Psoas muscle (tissue), 7 donors: ENCODE measurements at regions not wholly inside any gene's neighbourhood (a gene's known extent, or its start where the extent isn't known, plus 50 kb on each side); places are given as distances from the start of the nearest gene placed in this dataset.

ENCODE experiments used
- ATAC-seq, 4 donors: fragments of 200-7000 bp; cut with Tn5 transposase; one replicate each; pipeline ENCODE4 v1.9.1; 2020; ENCODE audit warnings: moderate library complexity in 3 of 4, mild to moderate bottlenecking in 2 of 4
- DNase-seq, 2 donors: peaks; one replicate each; pipeline ENCODE4 v3.0.0-alpha.2; 2020
- H3K27ac ChIP-seq: fragments of 200-600 bp; one replicate; pipeline ENCODE4 v1.8.0; 2022
- H3K27me3 ChIP-seq, 3 donors: fragments of 200-600 bp in 1 of 3; one replicate each; pipeline versions ENCODE4 v1.6.1 to v1.8.0; 2013 to 2022; ENCODE audit warnings: low read length in 2 of 3, mild to moderate bottlenecking in 2 of 3, moderate library complexity in 1 of 3; ENCODE audit not compliant: insufficient read depth in 3 of 3
- H3K36me3 ChIP-seq, 2 donors: fragments of 200-600 bp in 1 of 2; one replicate each; pipeline versions ENCODE4 v1.6.1 to v1.8.0; 2013 to 2022; ENCODE audit warnings: low read depth in 1 of 2, mild to moderate bottlenecking in 1 of 2, moderate library complexity in 1 of 2; ENCODE audit not compliant: insufficient read depth in 1 of 2
- H3K4me1 ChIP-seq: fragments of 200-600 bp; one replicate; pipeline ENCODE4 v1.8.0; 2022
- H3K4me3 ChIP-seq: fragments of 200-600 bp; one replicate; pipeline ENCODE4 v1.8.0; 2022; ENCODE audit warnings: mild to moderate bottlenecking
- H3K9me3 ChIP-seq: fragments of 200-600 bp; one replicate; pipeline ENCODE4 v1.8.0; 2022
- CTCF ChIP-seq: fragments of 200-600 bp; IDR thresholded peaks from one replicate; pipeline ENCODE4 v1.8.0; 2022; ENCODE audit warnings: antibody characterized with exemption
- WGBS, 3 donors: extraction: QIAGEN DNeasy Blood & Tissue Kit; methylation state at CpG; one replicate each; pipeline versions ENCODE4 v1.1.6 to v1.1.7; 2013; 5-methylcytosine and 5-hydroxymethylcytosine counted together
- intact Hi-C, 2 donors: fragments of 100-400 bp; cut with DNase I; formaldehyde crosslinking; loops; one replicate each; pipeline versions ENCODE4 v1.11.0 to v1.14.2; 2022
- donor health status: healthy with polysubstance abuse.
- donor health status: DM: no; HTN: no; CAD: no; lungs with moderate emphysema.
- donor health status: Bipolar disorder and iron deficiency.
- donor health status: healthy.
- donor health status: DM: yes; HTN: yes; CAD: no.
- donor health status: DM: no; HTN: no; CAD: no.
- donor health status: DM: yes; HTN: yes; CAD: no.

DNA sequence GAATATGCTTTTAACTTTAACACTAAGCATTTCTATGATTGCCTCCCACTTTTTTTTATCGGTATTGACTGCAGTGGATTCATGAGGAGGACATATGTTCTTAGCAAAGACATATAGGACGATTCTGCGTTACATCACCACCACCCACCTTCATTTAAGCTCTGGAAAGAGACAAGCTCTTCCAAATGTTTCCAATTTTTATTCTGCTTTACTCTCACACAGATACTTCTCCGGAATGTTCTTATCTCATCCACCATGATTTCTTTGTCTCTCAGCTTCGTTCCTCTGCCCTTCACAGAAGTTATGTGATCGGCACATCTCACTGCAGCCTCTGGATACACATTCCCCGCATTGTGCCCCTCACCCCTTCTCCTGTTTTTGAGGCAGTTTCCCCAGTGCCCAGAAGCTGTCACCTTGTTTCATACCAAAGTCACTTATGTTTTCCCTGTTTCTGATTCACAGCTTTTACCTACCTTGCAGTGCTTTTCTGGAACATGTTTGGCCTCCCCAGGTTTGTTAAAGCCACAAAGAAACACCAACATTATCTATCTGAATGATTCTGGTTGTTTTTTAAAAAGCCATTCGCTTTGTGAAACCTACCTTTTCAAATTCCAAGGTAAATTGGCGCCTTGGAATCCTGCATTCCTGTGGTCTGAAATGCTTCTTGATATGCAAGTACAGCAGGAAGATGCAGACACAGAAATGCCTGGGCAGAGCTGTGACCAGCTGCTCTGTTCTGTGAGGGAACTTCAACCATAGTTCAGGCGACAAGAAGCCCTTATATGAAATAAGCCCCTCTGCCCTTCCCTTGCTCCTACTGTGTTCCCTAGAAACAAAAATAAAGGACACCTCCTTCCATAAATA is 1020.2 kb downstream of the TTLL7 start:
- intact Hi-C loops, result no loop called here
- H3K36me3 ChIP-seq, result no peaks in the 10 kb centered on the region
- H3K27ac ChIP-seq, result no peak overlapping the region
- no peaks in the 10 kb centered on the region for H3K27me3 ChIP-seq
- H3K4me3 ChIP-seq, result no peak overlapping the region
- TF ChIP-seq CTCF, result no peak
- no peaks in the 10 kb centered on the region for H3K4me1 ChIP-seq
- no peaks in the 10 kb centered on the region for H3K9me3 ChIP-seq
- ATAC-seq (no peak), DNase-seq (no peak)
- 78 to 88% (median 83%) methylated on average over 10 of the region's 10 CpGs for WGBS, 3 donors

DNA sequence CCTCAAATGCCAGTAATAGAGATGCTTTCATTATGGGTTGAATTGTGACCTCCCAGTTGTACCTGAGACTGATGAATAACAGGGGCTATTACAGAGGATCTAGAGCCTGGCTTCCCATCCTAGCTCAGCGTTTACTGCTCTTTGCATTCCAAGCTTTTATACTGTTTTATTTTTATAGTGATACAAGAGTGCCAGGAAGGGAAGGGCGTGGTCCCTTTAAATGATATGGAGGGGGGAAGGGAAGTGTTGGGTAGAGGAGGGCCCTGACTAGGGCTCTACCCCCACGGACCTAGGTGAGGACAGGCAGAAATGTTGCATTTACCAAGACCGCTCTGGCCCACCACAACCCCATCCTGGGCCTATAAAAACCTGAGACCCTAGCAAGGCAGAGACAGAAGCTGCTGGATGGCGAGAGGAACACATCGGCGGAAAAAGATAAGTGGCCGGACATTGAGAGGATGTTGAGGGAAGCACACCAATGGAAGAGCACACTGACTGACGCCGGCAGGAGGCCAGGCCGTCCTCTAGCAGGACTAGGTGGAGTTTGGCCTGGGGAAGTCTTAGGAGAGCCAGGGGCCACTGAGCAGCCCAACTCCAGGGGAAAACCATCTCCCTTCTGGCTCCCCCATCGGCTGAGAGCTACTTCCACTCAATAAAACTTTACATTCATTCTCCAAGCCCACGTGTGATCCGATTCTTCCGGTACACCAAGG is 1025.9 kb downstream of the TTLL7 start:
- Histone ChIP-seq H3K4me3 (no peak overlapping the region), H3K27ac (no peak overlapping the region), H3K9me3 (no peaks in the 10 kb centered on the region), H3K4me1 (no peaks in the 10 kb centered on the region), H3K36me3 (no peaks in the 10 kb centered on the region), H3K27me3 (no peaks in the 10 kb centered on the region)
- ATAC-seq (no peak), DNase-seq (no peak)
- intact Hi-C loops, result no loop called here
- no peak for TF ChIP-seq CTCF
- WGBS, 3 donors, result 87 to 92% (median 88%) methylated on average over 15 of the region's 15 CpGs

DNA sequence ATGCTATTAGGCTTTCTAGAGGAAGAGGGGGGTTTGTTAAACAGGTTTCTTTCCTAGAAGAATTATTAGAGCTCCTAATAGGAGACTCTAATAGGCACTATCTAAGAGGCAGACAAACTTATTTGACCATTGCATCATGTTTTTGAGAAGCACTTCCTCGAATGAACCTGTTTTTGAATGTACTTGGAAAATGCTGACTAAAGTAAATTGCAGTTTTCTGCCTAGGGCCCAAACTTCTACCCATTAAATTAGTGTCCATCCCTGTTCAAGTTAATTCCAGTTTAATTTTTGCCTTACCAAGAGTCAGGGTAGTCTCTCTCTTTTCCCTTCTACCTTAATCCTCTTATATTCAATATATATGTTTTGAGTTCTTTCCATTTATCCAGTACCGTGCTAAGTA is 1029.6 kb downstream of the TTLL7 start:
- 55 to 87% (median 86%) methylated on average over 2 of the region's 2 CpGs for WGBS, 3 donors
- Histone ChIP-seq H3K9me3 (no peaks in the 10 kb centered on the region), H3K27me3 (no peaks in the 10 kb centered on the region), H3K4me3 (no peak overlapping the region), H3K36me3 (no peaks in the 10 kb centered on the region), H3K4me1 (no peaks in the 10 kb centered on the region), H3K27ac (no peak overlapping the region)
- intact Hi-C loops, result no loop called here
- no peak for DNase-seq
- TF ChIP-seq CTCF, result no peak
- ATAC-seq, result no peak

GRCh38 chr1:82962658-82963057 is 1036.3 kb downstream of the TTLL7 start:
- DNase-seq (no peak), ATAC-seq (no peak)
- Histone ChIP-seq H3K4me1 (no peaks in the 10 kb centered on the region), H3K4me3 (no peak overlapping the region), H3K9me3 (no peaks in the 10 kb centered on the region), H3K27me3 (no peaks in the 10 kb centered on the region), H3K27ac (no peak overlapping the region), H3K36me3 (no peaks in the 10 kb centered on the region)
- intact Hi-C loops, result no loop called here
- 76 to 80% (median 77%) methylated on average over 2 of the region's 2 CpGs for WGBS, 3 donors
- TF ChIP-seq CTCF, result no peak
